ENCODE measurements at regions not wholly inside any gene's neighbourhood (a gene's known extent, or its start where the extent isn't known, plus 50 kb on each side); places are given as distances from the start of the nearest gene placed in this dataset.

GRCh38 chrX:19285857-19286256 is 57.9 kb upstream of the PDHA1 start:
- BruUV-seq (replicated peaks) = no TSS peak
- Histone ChIP-seq H3K9me3 (ENCODE audit: low read depth, low read length, poor library complexity, severe bottlenecking) (no peaks in the 10 kb centered on the region), H3K27ac (ENCODE audit: low read depth, low read length, poor library complexity, severe bottlenecking) (no peak overlapping the region), H3K36me3 (ENCODE audit: insufficient read depth, low read length, poor library complexity, severe bottlenecking) (no peaks in the 10 kb centered on the region), H3K4me1 (ENCODE audit: insufficient read depth, low read length, poor library complexity, severe bottlenecking) (no peaks in the 10 kb centered on the region), H3K27me3 (replicated peaks; ENCODE audit: insufficient read depth, low read depth, low read length, poor library complexity) (no peaks in the 10 kb centered on the region), H3K4me3 (ENCODE audit: low read depth, low read length, poor library complexity, severe bottlenecking) (no peak overlapping the region)
- TF ChIP-seq EZH2 (IDR thresholded peaks at IDR 0.05; ENCODE audit: borderline replicate concordance, low read depth, low read length, poor library complexity, severe bottlenecking) (no peak), CTCF (conservative IDR thresholded peaks at IDR 0.05; ENCODE audit: low read depth, low read length) (no peak)
- intact Hi-C loops (cut with micrococcal nuclease; ENCODE audit: unreplicated experiment) = no loop called here
- POLR2A ChIA-PET (ENCODE audit: low non-redundant PET) = no interaction called here
- DNase-seq (ENCODE audit: low spot score) = no peak
- CTCF ChIA-PET = no interaction called here

GRCh38 chrX:19291086-19291485 is 52.6 kb upstream of the PDHA1 start:
- intact Hi-C loops (cut with micrococcal nuclease; ENCODE audit: unreplicated experiment) = no loop called here
- no peak for TF ChIP-seq CTCF (conservative IDR thresholded peaks at IDR 0.05; ENCODE audit: low read depth, low read length)
- no peak for TF ChIP-seq EZH2 (IDR thresholded peaks at IDR 0.05; ENCODE audit: borderline replicate concordance, low read depth, low read length, poor library complexity, severe bottlenecking)
- BruUV-seq (replicated peaks) = no TSS peak
- H3K36me3 ChIP-seq (ENCODE audit: insufficient read depth, low read length, poor library complexity, severe bottlenecking) = no peaks in the 10 kb centered on the region
- no peaks in the 10 kb centered on the region for H3K27me3 ChIP-seq (replicated peaks; ENCODE audit: insufficient read depth, low read depth, low read length, poor library complexity)
- POLR2A ChIA-PET (ENCODE audit: low non-redundant PET) = no interaction called here
- no peaks in the 10 kb centered on the region for H3K4me1 ChIP-seq (ENCODE audit: insufficient read depth, low read length, poor library complexity, severe bottlenecking)
- H3K27ac ChIP-seq (ENCODE audit: low read depth, low read length, poor library complexity, severe bottlenecking) = no peak overlapping the region
- H3K9me3 ChIP-seq (ENCODE audit: low read depth, low read length, poor library complexity, severe bottlenecking) = no peaks in the 10 kb centered on the region
- CTCF ChIA-PET = no interaction called here
- DNase-seq (ENCODE audit: low spot score) = peak; percentile 58
- no peak overlapping the region for H3K4me3 ChIP-seq (ENCODE audit: low read depth, low read length, poor library complexity, severe bottlenecking)

- intact Hi-C loops (cut with micrococcal nuclease; ENCODE audit: unreplicated experiment) = no loop called here
- CTCF ChIA-PET = no interaction called here
Observed at GRCh38 chrX:19293606-19294325, 50.0 kb upstream of the PDHA1 start.

More at GRCh38 chrX:19293606-19294325, 50.0 kb upstream of the PDHA1 start:
- no peaks in the 10 kb centered on the region for H3K27me3 ChIP-seq (replicated peaks; ENCODE audit: insufficient read depth, low read depth, low read length, poor library complexity)
- no peak overlapping the region for H3K27ac ChIP-seq (ENCODE audit: low read depth, low read length, poor library complexity, severe bottlenecking)
- no peak overlapping the region for H3K4me3 ChIP-seq (ENCODE audit: low read depth, low read length, poor library complexity, severe bottlenecking)
- H3K4me1 ChIP-seq (ENCODE audit: insufficient read depth, low read length, poor library complexity, severe bottlenecking) = no peaks in the 10 kb centered on the region
- TF ChIP-seq CTCF (conservative IDR thresholded peaks at IDR 0.05; ENCODE audit: low read depth, low read length) = no peak
- no peak for TF ChIP-seq EZH2 (IDR thresholded peaks at IDR 0.05; ENCODE audit: borderline replicate concordance, low read depth, low read length, poor library complexity, severe bottlenecking)
- POLR2A ChIA-PET (ENCODE audit: low non-redundant PET) = no interaction called here
- H3K36me3 ChIP-seq (ENCODE audit: insufficient read depth, low read length, poor library complexity, severe bottlenecking) = no peaks in the 10 kb centered on the region
- no peaks in the 10 kb centered on the region for H3K9me3 ChIP-seq (ENCODE audit: low read depth, low read length, poor library complexity, severe bottlenecking)
- no peak for DNase-seq (ENCODE audit: low spot score)
- BruUV-seq (replicated peaks) = no TSS peak

All from A673 (cell line).